HL-60 (cell line): ENCODE measurements at regions not wholly inside any gene's neighbourhood (a gene's known extent, or its start where the extent isn't known, plus 50 kb on each side); places are given as distances from the start of the nearest gene placed in this dataset.

Experiments
- DNase-seq, 2 experiments: peaks; one replicate each; pipeline ENCODE4 v3.0.0-alpha.2; 2010 to 2020; ENCODE audit warnings: low read depth in 1 of 2, low spot score in 1 of 2
- H3K27ac ChIP-seq: fragments of 250-450 bp; sonication (Bioruptor Pico); replicated peaks from 2 replicates; pipeline ENCODE4 v1.5.1; 2020; ENCODE audit warnings: mild to moderate bottlenecking, moderate library complexity
- H3K27me3 ChIP-seq: fragments of 250-450 bp; sonication (Bioruptor Pico); 2 replicates; pipeline ENCODE4 v1.5.1; 2021; ENCODE audit warnings: mild to moderate bottlenecking, moderate library complexity; ENCODE audit not compliant: insufficient read depth, poor library complexity, severe bottlenecking
- H3K4me3 ChIP-seq: replicated peaks from 2 replicates; pipeline ENCODE4 v1.5.1; 2011; ENCODE audit warnings: mild to moderate bottlenecking, control low read depth, low read length; ENCODE audit not compliant: insufficient read depth
- GABPA ChIP-seq: IDR thresholded peaks from 2 replicates; pipeline ENCODE4 v1.6.1; 2012; ENCODE audit warnings: low read depth
- POLR2AphosphoS5 ChIP-seq: IDR thresholded peaks from 2 replicates; pipeline ENCODE4 v1.6.1; 2012; ENCODE audit warnings: low read depth
- SPI1 ChIP-seq: IDR thresholded peaks from 2 replicates; pipeline ENCODE4 v1.6.1; 2012; ENCODE audit warnings: low read depth, mild to moderate bottlenecking, borderline replicate concordance
- TF ChIP-seq, protein P1 (sequence below): IDR thresholded peaks from one replicate; pipeline ENCODE4 v1.5.1; 2011; ENCODE audit warnings: low read length, control low read depth, inconsistent platforms; ENCODE audit not compliant: insufficient read depth
- TF ChIP-seq, protein P2 (sequence below): IDR thresholded peaks from 2 replicates; pipeline ENCODE4 v1.6.1; 2012; ENCODE audit warnings: low read depth; ENCODE audit not compliant: insufficient replicate concordance

DNA sequence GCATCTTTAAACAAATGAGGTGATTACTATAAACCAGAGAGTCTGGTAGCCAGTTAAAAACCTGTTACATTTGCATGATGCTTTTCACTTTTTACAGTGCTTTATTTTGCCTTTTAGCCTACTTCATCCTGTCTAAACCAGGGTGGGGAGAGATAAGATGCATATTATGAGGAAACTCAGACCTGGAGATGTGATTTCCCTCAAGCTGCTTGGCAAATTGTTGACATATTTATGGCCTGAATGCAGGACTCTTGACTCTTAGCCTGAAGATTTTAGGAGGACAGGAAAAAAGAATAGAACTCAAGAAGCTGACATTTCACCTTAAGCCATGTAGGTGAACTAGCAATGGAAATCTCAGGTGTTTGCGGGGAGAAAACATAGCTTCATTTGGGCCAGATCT, 202.8 kb downstream of the NMUR2 start:
- H3K4me3 ChIP-seq: no peak overlapping the region
- TF ChIP-seq POLR2AphosphoS5: no peak
- TF ChIP-seq, protein P1, sequence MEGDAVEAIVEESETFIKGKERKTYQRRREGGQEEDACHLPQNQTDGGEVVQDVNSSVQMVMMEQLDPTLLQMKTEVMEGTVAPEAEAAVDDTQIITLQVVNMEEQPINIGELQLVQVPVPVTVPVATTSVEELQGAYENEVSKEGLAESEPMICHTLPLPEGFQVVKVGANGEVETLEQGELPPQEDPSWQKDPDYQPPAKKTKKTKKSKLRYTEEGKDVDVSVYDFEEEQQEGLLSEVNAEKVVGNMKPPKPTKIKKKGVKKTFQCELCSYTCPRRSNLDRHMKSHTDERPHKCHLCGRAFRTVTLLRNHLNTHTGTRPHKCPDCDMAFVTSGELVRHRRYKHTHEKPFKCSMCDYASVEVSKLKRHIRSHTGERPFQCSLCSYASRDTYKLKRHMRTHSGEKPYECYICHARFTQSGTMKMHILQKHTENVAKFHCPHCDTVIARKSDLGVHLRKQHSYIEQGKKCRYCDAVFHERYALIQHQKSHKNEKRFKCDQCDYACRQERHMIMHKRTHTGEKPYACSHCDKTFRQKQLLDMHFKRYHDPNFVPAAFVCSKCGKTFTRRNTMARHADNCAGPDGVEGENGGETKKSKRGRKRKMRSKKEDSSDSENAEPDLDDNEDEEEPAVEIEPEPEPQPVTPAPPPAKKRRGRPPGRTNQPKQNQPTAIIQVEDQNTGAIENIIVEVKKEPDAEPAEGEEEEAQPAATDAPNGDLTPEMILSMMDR: no peak
- no peak for TF ChIP-seq GABPA
- TF ChIP-seq, protein P2, sequence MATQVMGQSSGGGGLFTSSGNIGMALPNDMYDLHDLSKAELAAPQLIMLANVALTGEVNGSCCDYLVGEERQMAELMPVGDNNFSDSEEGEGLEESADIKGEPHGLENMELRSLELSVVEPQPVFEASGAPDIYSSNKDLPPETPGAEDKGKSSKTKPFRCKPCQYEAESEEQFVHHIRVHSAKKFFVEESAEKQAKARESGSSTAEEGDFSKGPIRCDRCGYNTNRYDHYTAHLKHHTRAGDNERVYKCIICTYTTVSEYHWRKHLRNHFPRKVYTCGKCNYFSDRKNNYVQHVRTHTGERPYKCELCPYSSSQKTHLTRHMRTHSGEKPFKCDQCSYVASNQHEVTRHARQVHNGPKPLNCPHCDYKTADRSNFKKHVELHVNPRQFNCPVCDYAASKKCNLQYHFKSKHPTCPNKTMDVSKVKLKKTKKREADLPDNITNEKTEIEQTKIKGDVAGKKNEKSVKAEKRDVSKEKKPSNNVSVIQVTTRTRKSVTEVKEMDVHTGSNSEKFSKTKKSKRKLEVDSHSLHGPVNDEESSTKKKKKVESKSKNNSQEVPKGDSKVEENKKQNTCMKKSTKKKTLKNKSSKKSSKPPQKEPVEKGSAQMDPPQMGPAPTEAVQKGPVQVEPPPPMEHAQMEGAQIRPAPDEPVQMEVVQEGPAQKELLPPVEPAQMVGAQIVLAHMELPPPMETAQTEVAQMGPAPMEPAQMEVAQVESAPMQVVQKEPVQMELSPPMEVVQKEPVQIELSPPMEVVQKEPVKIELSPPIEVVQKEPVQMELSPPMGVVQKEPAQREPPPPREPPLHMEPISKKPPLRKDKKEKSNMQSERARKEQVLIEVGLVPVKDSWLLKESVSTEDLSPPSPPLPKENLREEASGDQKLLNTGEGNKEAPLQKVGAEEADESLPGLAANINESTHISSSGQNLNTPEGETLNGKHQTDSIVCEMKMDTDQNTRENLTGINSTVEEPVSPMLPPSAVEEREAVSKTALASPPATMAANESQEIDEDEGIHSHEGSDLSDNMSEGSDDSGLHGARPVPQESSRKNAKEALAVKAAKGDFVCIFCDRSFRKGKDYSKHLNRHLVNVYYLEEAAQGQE: no peak
- TF ChIP-seq SPI1: no peak
- H3K27me3 ChIP-seq: peaks cover under 1% of the 10 kb centered on the region
- DNase-seq: no peak
- H3K27ac ChIP-seq: no peak overlapping the region

DNA sequence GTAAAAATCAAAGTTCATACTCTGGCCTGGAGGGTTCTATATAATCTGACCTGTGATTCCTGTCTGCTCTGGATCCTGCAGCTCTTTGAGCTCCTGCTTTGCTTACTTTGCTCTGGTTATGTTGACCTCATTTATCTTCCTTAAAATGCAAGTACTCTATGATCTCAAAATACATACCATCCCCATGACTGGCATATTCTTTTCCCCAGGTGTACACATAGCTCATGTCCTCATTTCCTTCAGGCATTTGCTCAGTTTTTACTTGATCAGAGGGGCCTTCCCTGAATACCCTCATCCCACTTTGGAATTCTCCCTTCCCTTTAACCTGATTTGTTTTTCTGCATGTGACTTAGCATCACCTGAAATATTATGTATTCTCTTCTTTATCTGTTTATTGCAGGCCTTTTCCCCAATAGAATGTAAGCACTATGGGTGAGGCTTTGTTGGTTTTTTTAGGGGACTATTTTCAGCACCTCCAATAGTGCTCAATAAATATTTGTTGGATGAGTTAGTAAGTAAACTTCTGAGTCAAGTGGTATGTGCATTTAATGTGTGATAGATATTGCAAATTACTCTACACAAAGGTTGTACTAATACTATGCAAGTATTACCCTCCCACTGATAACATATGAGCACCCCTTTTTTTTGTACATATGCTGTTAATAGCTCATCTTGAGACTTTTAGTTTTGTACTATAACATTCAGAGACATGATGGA, 211.5 kb downstream of the NMUR2 start:
- no peak for DNase-seq

DNA sequence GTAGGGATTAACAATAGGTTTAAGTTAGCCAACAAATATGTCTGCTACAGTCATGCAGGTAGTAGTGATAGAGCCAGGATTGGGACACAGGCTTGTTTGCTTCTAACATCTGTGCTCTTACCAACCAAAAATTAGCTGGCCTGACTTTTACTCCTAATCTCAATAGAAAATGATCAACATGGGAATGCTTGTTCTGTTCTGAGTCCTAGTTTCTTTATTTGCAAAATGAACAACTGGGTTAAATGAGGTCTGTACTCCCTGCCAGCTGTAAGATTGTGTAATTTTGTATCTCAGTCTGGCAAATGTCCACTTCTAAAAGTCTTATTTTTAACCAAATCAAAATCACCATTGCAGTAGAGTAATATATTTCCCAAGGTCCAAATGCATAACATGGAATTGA, 216.8 kb downstream of the NMUR2 start:
- H3K27me3 ChIP-seq: no peaks in the 10 kb centered on the region
- TF ChIP-seq, protein P2: no peak
- TF ChIP-seq, protein P1: no peak
- TF ChIP-seq GABPA (no peak), POLR2AphosphoS5 (no peak), SPI1 (no peak)

More for the DNA sequence above, 211.5 kb downstream of the NMUR2 start:
- Histone ChIP-seq H3K27ac (no peak overlapping the region), H3K4me3 (no peak overlapping the region), H3K27me3 (peaks cover 3% of the 10 kb centered on the region)
- TF ChIP-seq, protein P2: no peak
- TF ChIP-seq SPI1 (no peak), GABPA (no peak), POLR2AphosphoS5 (no peak)
- TF ChIP-seq, protein P1: no peak

More for the DNA sequence above, 216.8 kb downstream of the NMUR2 start:
- H3K4me3 ChIP-seq: no peak overlapping the region
- no peak for DNase-seq
- no peak overlapping the region for H3K27ac ChIP-seq
